Mammary epithelial cell (primary cell): ENCODE measurements at regions not wholly inside any gene's neighbourhood (a gene's known extent, or its start where the extent isn't known, plus 50 kb on each side); places are given as distances from the start of the nearest gene placed in this dataset.

ENCODE experiments used
- CTCF ChIP-seq, 2 donors: IDR thresholded peaks in 1 of 2; conservative IDR thresholded peaks in 1 of 2; 2 replicates each; pipeline ENCODE4 v1.5.1; 2011 to 2012; ENCODE audit warnings: inconsistent platforms in 2 of 2, low read length in 2 of 2, mild to moderate bottlenecking in 2 of 2, control low read depth in 1 of 2, low read depth in 1 of 2; ENCODE audit not compliant: insufficient read depth in 1 of 2; ENCODE audit errors: extremely low read depth in 1 of 2
- EZH2 ChIP-seq: IDR thresholded peaks from 2 replicates; pipeline ENCODE4 v1.6.1; 2012; ENCODE audit warnings: low read length, inconsistent platforms, borderline replicate concordance

DNA sequence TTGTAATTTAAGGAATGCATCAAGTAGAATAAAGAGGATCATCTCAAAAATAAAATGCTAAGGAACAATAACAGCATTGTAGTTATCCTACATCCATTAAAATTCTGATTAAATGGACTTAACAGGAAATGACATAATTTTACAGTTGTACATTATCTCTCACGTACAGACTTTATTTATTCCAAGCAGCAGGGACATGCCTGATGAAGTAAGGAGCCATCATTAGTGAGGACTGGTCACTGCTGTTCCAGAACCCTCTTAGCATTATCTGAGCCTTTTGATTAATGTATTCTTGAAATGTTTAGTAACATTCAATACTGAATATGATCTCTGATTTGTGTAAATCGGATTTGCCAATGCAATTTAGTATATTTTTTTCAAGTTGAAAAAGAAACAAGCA lies 516.1 kb downstream of the DACH1 start:
- TF ChIP-seq CTCF (conservative IDR thresholded peaks at IDR 0.05 in 1 of 2, IDR thresholded peaks at IDR 0.05 in 1 of 2; ENCODE audit: extremely low read depth in 1 of 2, insufficient read depth in 1 of 2, low read depth in 1 of 2, low read length in 2 of 2), result no peak
- no peak for TF ChIP-seq EZH2
